RWPE2 (cell line): ENCODE measurements at regions not wholly inside any gene's neighbourhood (a gene's known extent, or its start where the extent isn't known, plus 50 kb on each side); places are given as distances from the start of the nearest gene placed in this dataset.

ENCODE experiments used
- ATAC-seq: fragments of 200-7000 bp; cut with Tn5 transposase; 3 replicates; pipeline ENCODE4 v1.9.1; 2021; ENCODE audit warnings: low read depth
- DNase-seq: peaks from one replicate; pipeline ENCODE4 v3.0.0-alpha.2; 2020; ENCODE audit warnings: low spot score
- H3K27ac ChIP-seq: fragments of 450-650 bp; 2 replicates; pipeline ENCODE4 v1.5.1; 2017; ENCODE audit warnings: mild to moderate bottlenecking; ENCODE audit not compliant: poor library complexity, severe bottlenecking
- H3K27me3 ChIP-seq: fragments of 250-450 bp; sonication (Bioruptor Pico); 2 replicates; pipeline ENCODE4 v1.5.1; 2021; ENCODE audit warnings: mild to moderate bottlenecking, moderate library complexity; ENCODE audit not compliant: insufficient read depth, poor library complexity, severe bottlenecking
- H3K36me3 ChIP-seq: fragments of 250-450 bp; sonication (Bioruptor Pico); 2 replicates; pipeline ENCODE4 v1.5.1; 2020; ENCODE audit warnings: low read depth, mild to moderate bottlenecking, moderate library complexity
- H3K4me1 ChIP-seq: fragments of 250-450 bp; sonication (Bioruptor Pico); 2 replicates; pipeline ENCODE4 v1.5.1; 2021; ENCODE audit warnings: mild to moderate bottlenecking, moderate library complexity; ENCODE audit not compliant: insufficient read depth, poor library complexity, severe bottlenecking
- H3K4me3 ChIP-seq: fragments of 250-450 bp; sonication (Bioruptor Pico); 2 replicates; pipeline ENCODE4 v1.5.1; 2021; ENCODE audit warnings: mild to moderate bottlenecking, moderate library complexity; ENCODE audit not compliant: severe bottlenecking
- H3K9me3 ChIP-seq: fragments of 250-450 bp; sonication (Bioruptor Pico); 2 replicates; pipeline ENCODE4 v1.5.1; 2021; ENCODE audit warnings: mild to moderate bottlenecking, moderate library complexity; ENCODE audit not compliant: severe bottlenecking
- TF ChIP-seq, protein P1 (sequence below): fragments of 450-650 bp; IDR thresholded peaks from one replicate; pipeline ENCODE4 v1.5.1; 2017; ENCODE audit warnings: mild to moderate bottlenecking, moderate library complexity; ENCODE audit not compliant: poor library complexity, severe bottlenecking

DNA sequence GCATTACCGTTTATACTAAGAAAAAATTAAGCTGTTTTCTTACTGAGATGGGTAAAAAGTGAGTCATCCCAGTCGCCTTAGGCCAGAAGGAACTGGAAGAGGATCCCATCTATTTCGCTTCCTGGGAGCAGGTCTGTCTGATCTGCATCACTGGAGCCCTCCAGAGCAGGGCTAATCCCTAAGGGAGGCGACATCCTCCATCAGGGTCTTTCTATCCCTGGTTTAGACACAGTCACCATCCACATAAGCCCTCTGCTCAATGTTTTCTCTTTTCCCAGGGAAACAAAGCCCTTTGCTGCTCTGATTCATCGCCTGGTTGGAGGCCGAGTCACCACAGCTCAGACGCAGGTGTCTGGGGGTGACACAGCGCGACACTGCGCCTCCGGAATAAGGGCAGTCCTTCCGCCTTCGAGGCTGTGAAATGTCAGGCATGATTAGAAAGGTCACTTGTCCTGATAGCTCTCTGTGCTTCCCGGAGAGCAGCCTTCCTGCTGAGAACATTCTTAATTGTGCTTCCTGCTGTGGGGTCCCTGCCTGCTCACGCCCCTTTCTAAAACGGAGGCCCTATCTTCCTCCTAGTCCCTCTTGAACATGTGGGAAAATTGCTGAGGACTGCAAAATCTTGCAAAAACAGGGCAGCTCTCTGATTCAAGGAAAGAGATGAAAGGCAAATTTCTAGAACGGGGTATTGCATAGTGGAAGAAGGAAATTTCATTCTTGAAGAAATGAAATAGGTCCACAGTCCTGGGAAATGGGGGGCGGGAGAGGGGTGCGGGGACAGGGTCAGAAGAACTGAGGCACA lies 56.3 kb downstream of the MARCHF4 start:
- Histone ChIP-seq H3K9me3 (no peaks in the 10 kb centered on the region), H3K36me3 (no peaks in the 10 kb centered on the region), H3K4me3 (no peak overlapping the region), H3K27ac (peak overlapping the region; percentile 3), H3K4me1 (peaks cover 11% of the 10 kb centered on the region), H3K27me3 (no peaks in the 10 kb centered on the region)
- ATAC-seq = peak; percentile 83
- DNase-seq = no peak
- TF ChIP-seq, protein P1, sequence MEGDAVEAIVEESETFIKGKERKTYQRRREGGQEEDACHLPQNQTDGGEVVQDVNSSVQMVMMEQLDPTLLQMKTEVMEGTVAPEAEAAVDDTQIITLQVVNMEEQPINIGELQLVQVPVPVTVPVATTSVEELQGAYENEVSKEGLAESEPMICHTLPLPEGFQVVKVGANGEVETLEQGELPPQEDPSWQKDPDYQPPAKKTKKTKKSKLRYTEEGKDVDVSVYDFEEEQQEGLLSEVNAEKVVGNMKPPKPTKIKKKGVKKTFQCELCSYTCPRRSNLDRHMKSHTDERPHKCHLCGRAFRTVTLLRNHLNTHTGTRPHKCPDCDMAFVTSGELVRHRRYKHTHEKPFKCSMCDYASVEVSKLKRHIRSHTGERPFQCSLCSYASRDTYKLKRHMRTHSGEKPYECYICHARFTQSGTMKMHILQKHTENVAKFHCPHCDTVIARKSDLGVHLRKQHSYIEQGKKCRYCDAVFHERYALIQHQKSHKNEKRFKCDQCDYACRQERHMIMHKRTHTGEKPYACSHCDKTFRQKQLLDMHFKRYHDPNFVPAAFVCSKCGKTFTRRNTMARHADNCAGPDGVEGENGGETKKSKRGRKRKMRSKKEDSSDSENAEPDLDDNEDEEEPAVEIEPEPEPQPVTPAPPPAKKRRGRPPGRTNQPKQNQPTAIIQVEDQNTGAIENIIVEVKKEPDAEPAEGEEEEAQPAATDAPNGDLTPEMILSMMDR = no peak

GRCh38 chr2:216312441-216312840 lies 59.8 kb downstream of the MARCHF4 start:
- Histone ChIP-seq H3K4me3 (no peak overlapping the region), H3K4me1 (peaks cover 11% of the 10 kb centered on the region), H3K36me3 (no peaks in the 10 kb centered on the region), H3K27ac (no peak overlapping the region), H3K9me3 (no peaks in the 10 kb centered on the region), H3K27me3 (no peaks in the 10 kb centered on the region)
- no peak for ATAC-seq
- no peak for DNase-seq
- TF ChIP-seq, protein P1 = no peak

DNA sequence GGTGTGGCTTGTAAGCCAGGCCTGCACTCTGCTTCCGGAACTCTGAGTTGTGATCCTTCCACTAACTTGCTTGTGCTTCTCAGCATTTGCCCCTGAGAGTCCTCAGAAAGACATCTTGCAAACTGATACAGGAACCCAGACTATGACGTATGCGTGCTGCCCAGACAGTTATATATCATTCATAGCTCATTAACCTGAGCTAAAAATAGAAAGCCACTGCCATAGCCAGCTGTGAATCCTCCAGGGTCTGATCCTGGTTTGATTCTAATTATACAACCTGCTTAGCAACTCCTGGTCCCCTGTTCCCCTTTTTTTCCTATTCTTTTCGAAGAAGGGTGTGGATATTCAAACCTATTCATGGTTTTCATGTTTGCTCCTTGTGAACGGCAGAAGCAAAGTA lies 63.7 kb downstream of the MARCHF4 start:
- no peak for ATAC-seq

DNA sequence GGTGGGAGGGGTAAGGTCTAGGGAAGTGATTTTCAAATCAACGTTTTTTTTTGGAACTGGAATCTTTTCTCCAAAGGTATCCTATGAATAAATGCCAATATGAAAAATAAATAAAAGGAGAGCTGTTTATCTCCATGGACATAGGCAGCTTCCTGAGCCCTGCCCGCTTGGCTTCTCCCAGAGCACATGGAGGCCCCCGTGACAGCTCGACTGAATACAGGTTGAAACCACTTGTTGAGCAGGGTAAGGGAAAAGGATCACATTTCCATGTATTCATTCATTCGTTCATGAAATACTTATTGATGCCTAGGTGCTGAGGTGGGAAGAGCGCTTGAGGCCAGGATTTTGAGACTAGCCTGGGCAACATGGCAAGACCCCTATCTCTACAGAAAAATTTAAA lies 64.8 kb downstream of the MARCHF4 start:
- ATAC-seq (no peak), DNase-seq (no peak)
- no peak overlapping the region for H3K4me3 ChIP-seq
- H3K4me1 ChIP-seq = no peaks in the 10 kb centered on the region
- no peak overlapping the region for H3K27ac ChIP-seq
- no peaks in the 10 kb centered on the region for H3K27me3 ChIP-seq
- H3K9me3 ChIP-seq = no peaks in the 10 kb centered on the region
- no peaks in the 10 kb centered on the region for H3K36me3 ChIP-seq
- TF ChIP-seq, protein P1 = no peak

More for the DNA sequence above, 63.7 kb downstream of the MARCHF4 start:
- TF ChIP-seq, protein P1 = no peak
- no peaks in the 10 kb centered on the region for H3K27me3 ChIP-seq
- no peak overlapping the region for H3K27ac ChIP-seq
- no peak overlapping the region for H3K4me3 ChIP-seq
- no peaks in the 10 kb centered on the region for H3K36me3 ChIP-seq
- H3K4me1 ChIP-seq = no peaks in the 10 kb centered on the region
- H3K9me3 ChIP-seq = no peaks in the 10 kb centered on the region
- no peak for DNase-seq

DNA sequence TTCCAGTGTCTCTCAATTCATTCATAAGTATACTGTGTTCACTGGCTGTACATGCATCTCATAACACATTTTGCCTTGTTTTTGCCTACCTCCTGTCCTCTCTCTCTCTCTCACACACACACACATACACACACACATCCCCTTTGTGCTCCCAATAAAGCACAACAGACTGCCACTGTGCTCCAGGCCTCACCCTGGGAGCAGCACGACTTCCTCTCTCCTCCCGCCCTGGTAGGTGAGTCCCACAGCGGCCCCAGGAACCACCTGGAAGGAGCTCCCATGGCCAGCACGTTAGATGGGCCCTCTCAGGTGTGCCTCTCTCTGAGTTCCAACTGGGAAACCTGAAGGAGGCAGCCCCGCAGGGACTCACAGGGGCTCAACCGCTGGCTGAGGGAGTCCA lies 65.4 kb downstream of the MARCHF4 start:
- TF ChIP-seq, protein P1 = no peak
- DNase-seq = no peak
- Histone ChIP-seq H3K4me3 (no peak overlapping the region), H3K4me1 (no peaks in the 10 kb centered on the region), H3K27me3 (no peaks in the 10 kb centered on the region), H3K27ac (no peak overlapping the region), H3K36me3 (no peaks in the 10 kb centered on the region), H3K9me3 (no peaks in the 10 kb centered on the region)
- ATAC-seq = no peak
